Mesendoderm (in vitro differentiated cells): ENCODE measurements at regions not wholly inside any gene's neighbourhood (a gene's known extent, or its start where the extent isn't known, plus 50 kb on each side); places are given as distances from the start of the nearest gene placed in this dataset.

Experiments
- DNase-seq: peaks from one replicate; pipeline ENCODE4 v3.0.0; 2013
- H2AK5ac ChIP-seq: 2 replicates; pipeline ENCODE4 v1.6.1; 2013; ENCODE audit warnings: low read length, inconsistent platforms
- H2BK120ac ChIP-seq: 2 replicates; pipeline ENCODE4 v1.6.1; 2013; ENCODE audit warnings: low read depth, mild to moderate bottlenecking, low read length, moderate library complexity, mixed read lengths
- H2BK15ac ChIP-seq: replicated peaks from 2 replicates; pipeline ENCODE4 v1.6.1; 2013; ENCODE audit warnings: low read depth, mild to moderate bottlenecking, moderate library complexity
- H2BK5ac ChIP-seq: 2 replicates; pipeline ENCODE4 v1.6.1; 2013; ENCODE audit warnings: low read length, inconsistent platforms
- H3K18ac ChIP-seq: 2 replicates; pipeline ENCODE4 v1.6.1; 2013; ENCODE audit warnings: mild to moderate bottlenecking, low read length, mixed read lengths
- H3K23ac ChIP-seq: one replicate; pipeline ENCODE4 v1.6.1; 2013; ENCODE audit warnings: low read length
- H3K27ac ChIP-seq: 2 replicates; pipeline ENCODE4 v1.5.1; 2013; ENCODE audit warnings: low read depth, mild to moderate bottlenecking, inconsistent platforms, low read length, moderate library complexity
- H3K27me3 ChIP-seq: 2 replicates; pipeline ENCODE4 v1.6.1; 2013; ENCODE audit warnings: low read length, control low read depth, mild to moderate bottlenecking, inconsistent platforms; ENCODE audit not compliant: insufficient read depth, poor library complexity
- H3K36me3 ChIP-seq: 2 replicates; pipeline ENCODE4 v1.6.1; 2013; ENCODE audit warnings: low read length, inconsistent platforms; ENCODE audit not compliant: control insufficient read depth, insufficient read depth
- H3K4ac ChIP-seq: one replicate; pipeline ENCODE4 v1.6.1; 2013; ENCODE audit warnings: low read depth, mild to moderate bottlenecking, low read length, moderate library complexity
- H3K4me1 ChIP-seq: 2 replicates; pipeline ENCODE4 v1.6.1; 2013; ENCODE audit warnings: low read depth, low read length, inconsistent platforms; ENCODE audit not compliant: control insufficient read depth
- H3K4me2 ChIP-seq: 2 replicates; pipeline ENCODE4 v1.6.1; 2013; ENCODE audit warnings: low read length
- H3K4me3 ChIP-seq: 2 replicates; pipeline ENCODE4 v1.5.1; 2013; ENCODE audit warnings: mild to moderate bottlenecking, low read length
- H3K56ac ChIP-seq: one replicate; pipeline ENCODE4 v1.6.1; 2013; ENCODE audit warnings: low read length
- H3K79me1 ChIP-seq: 2 replicates; pipeline ENCODE4 v1.6.1; 2013; ENCODE audit warnings: low read length, inconsistent platforms
- H3K79me2 ChIP-seq: 2 replicates; pipeline ENCODE4 v1.6.1; 2013; ENCODE audit warnings: mild to moderate bottlenecking, low read length; ENCODE audit not compliant: control insufficient read depth, insufficient read depth
- H3K9ac ChIP-seq: 2 replicates; pipeline ENCODE4 v1.6.1; 2013; ENCODE audit warnings: low read length, inconsistent platforms
- H4K5ac ChIP-seq: one replicate; pipeline ENCODE4 v1.6.1; 2013; ENCODE audit warnings: low read length
- H4K8ac ChIP-seq: one replicate; pipeline ENCODE4 v1.6.1; 2013; ENCODE audit warnings: low read depth, mild to moderate bottlenecking, control low read depth, low read length, moderate library complexity
- WGBS: extraction: QIAGEN DNeasy Blood & Tissue Kit; methylation state at CpG from one replicate; pipeline ENCODE4 v1.1.7; 2013; ENCODE audit warnings: low lambda C conversion rate, missing lambda C conversion rate; ENCODE audit not compliant: insufficient coverage; ENCODE audit errors: extremely low coverage; 5-methylcytosine and 5-hydroxymethylcytosine counted together

DNA sequence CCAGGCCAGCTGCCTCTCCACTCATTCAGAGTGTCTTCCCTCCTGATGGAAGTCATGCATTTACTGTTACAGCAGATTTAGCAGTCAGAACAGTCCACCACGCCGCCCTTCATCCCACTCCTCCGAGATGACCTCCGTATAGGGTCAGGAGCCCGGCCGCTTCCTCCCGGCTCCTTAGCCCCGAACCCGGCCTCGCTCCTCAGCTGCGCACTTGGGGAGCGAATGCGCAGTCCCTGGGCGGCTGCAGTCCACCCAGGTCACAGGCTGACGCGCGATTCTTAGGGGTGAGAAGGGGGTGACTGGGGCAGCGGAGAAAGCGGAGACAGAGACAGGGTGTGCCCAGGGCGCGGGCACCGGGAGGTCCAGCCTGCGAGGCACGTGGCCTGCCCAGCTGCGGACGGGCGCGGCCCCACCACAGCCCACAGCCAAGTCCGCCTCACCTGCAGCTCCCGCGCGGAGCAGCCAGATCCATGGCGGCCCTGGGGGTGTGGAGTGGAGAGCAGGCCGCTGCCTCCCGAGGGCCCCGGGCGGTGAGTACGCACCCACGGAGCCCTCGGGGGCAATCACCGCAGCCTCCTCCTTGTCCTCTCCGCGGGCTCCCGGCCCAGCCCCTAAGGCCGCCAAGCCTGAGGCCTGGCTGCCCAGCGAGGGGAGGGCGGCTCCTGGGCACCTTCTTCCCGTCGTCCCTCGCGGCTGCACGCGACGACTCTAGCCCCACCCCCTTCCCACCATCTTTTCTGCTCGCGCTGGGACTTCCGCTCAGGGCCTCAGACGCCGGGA lies 286.6 kb downstream of the BRD1 start:
- Histone ChIP-seq H3K36me3 (no peaks in the 10 kb centered on the region), H2BK15ac (no peak overlapping the region), H3K79me1 (no peaks in the 10 kb centered on the region), H4K5ac (no peak overlapping the region), H3K23ac (no peak overlapping the region), H3K18ac (no peak overlapping the region), H3K27ac (no peak overlapping the region), H4K8ac (no peak overlapping the region), H3K4me1 (no peaks in the 10 kb centered on the region), H2BK120ac (no peak overlapping the region), H3K79me2 (no peaks in the 10 kb centered on the region), H2AK5ac (no peak overlapping the region), H3K27me3 (no peaks in the 10 kb centered on the region), H3K4me3 (no peak overlapping the region), H3K56ac (no peak overlapping the region), H3K4ac (no peak overlapping the region), H2BK5ac (no peak overlapping the region), H3K4me2 (no peak overlapping the region), H3K9ac (no peak overlapping the region)
- WGBS: no CpG with 5 or more reads among the region's 59 CpGs
- DNase-seq: no peak

DNA sequence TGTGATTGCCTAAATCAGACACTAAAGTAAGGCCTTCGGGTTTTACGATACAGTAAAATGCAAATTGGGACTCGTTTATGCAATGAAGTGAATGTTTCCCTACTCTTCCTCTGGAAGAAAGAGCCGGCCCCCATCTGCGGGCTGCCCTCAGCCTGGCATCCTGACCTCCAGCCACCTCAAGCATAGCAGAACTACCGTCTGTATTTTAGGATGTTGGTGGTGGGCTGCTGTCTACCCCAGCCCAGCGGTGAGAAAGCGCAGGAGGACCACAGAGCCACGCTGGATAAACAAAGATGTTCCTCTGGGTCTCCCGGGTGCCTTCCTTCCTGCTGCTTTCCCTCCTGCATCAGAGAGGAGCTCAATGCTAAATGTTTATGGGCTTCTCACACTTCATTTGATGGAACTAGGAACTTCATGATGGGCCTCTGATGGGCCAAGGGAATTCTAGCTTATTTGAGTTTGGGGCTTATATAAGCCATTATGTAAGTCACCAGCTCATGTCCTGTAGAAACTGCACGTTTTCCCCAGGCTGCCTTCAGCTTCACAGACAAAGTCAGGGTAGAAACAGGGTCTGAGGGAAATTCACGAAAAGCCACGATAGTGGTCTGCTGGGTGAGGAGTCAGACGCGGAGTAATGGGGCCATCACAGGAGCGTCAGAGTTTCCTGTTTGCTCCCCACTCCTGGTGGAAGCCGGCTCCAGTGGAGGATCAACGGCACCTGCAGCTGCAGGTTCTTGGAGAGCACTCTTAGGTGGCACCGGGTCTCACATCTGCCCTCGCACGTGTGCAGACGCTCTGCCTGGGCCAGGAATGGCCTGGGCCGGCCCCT lies 287.4 kb downstream of the BRD1 start:
- Histone ChIP-seq H3K79me1 (no peaks in the 10 kb centered on the region), H3K27me3 (no peaks in the 10 kb centered on the region), H4K5ac (no peak overlapping the region), H4K8ac (no peak overlapping the region), H3K56ac (no peak overlapping the region), H2BK5ac (no peak overlapping the region), H2BK120ac (no peak overlapping the region), H3K23ac (no peak overlapping the region), H3K9ac (no peak overlapping the region), H2AK5ac (no peak overlapping the region), H3K27ac (no peak overlapping the region), H3K18ac (no peak overlapping the region), H3K4me1 (no peaks in the 10 kb centered on the region), H3K4ac (no peak overlapping the region), H2BK15ac (no peak overlapping the region), H3K4me3 (no peak overlapping the region), H3K79me2 (no peaks in the 10 kb centered on the region), H3K36me3 (no peaks in the 10 kb centered on the region), H3K4me2 (no peak overlapping the region)
- WGBS: no CpG with 5 or more reads among the region's 23 CpGs
- DNase-seq: no peak

DNA sequence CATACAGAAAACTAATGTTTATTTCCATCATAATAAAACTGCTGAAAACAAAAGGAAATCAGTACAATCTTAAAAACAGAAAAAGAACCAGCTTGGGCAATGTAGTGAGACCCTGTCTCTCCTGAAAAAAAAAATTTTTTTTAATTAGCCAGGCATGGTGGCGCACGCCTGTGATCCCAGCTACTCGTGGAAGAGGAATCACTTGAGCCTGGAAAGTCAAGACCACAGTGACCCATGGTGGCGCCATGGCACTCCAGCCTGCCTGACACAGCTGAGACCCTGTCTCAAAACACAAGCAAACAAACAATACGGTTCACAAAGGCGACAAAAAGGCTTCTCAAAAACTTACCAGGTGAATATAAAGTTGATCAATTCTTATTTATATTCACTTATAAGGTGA lies 289.7 kb downstream of the BRD1 start:
- Histone ChIP-seq H4K5ac (no peak overlapping the region), H3K27me3 (no peaks in the 10 kb centered on the region), H3K9ac (no peak overlapping the region), H3K18ac (no peak overlapping the region), H3K4me1 (no peaks in the 10 kb centered on the region), H2BK5ac (no peak overlapping the region), H3K79me2 (no peaks in the 10 kb centered on the region), H2AK5ac (no peak overlapping the region), H3K79me1 (no peaks in the 10 kb centered on the region), H3K27ac (no peak overlapping the region), H3K23ac (no peak overlapping the region), H2BK120ac (no peak overlapping the region), H3K56ac (no peak overlapping the region), H3K4me2 (no peak overlapping the region), H2BK15ac (no peak overlapping the region), H3K36me3 (no peaks in the 10 kb centered on the region), H4K8ac (no peak overlapping the region), H3K4me3 (no peak overlapping the region), H3K4ac (no peak overlapping the region)
- no peak for DNase-seq
- no CpG with 5 or more reads among the region's 6 CpGs for WGBS

DNA sequence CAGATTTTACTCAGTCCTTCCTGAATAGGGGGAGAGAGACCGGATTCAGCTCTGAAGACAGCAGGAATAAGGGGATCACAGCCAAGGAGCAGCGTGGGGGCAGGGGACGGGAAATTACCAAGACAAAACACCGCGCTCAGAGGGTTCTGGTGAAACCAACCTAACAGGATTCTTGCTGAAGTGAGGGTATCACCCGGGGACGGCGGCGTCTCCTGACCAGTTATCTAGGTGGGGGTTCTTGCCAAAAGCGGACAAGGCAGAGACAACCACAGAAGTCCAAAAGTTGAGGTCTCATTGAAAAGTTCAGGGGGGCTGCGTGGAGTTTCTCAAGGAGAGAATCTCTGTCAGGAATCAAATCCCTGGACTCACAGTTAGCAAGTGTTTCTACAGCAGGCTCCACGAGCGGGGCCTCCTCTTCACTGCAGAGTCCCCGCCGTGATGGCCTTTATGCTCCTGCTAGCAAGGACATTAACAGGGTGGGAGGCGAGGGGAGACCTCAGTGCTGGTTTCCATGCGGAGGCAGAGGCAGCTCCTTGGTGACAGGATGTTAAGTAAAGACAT lies 291.0 kb downstream of the BRD1 start:
- peak overlapping the region; percentile 85 for H3K27ac ChIP-seq
- WGBS: no CpG with 5 or more reads among the region's 17 CpGs

DNA sequence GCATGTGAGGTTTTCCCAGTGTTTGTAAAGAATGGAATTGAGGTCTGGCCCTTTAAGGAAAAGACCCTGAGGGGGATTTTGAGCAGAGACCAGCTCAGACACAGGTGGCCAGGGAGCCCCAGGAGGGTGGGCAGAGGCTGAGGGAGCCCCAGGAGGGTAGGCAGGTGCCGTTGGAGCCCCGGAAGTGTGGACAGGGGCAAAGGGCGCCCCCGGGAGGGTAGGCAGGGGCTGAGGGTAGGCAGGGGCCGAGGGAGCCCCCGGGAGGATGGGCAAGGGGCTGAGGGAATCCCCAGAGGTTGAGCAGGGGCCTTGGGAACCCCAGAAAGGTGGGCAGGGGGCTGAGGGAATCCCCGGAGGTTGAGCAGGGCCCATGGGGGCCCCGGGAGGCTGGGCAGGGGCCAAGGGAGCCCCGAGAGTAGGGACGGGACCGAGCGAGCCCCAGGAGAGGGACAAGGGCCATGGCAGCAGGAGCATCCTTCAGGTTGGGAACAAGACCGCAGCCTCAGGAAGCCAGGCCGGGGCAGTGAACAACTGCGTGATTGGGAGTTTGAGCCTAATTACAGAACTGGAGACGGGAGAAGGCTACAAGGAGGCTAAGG lies 292.0 kb downstream of the BRD1 start:
- Histone ChIP-seq H2AK5ac (no peak overlapping the region), H3K9ac (no peak overlapping the region), H2BK120ac (no peak overlapping the region), H3K27me3 (no peaks in the 10 kb centered on the region), H3K27ac (peak overlapping the region; percentile 85), H3K4ac (peak overlapping the region; percentile 81), H3K4me2 (no peak overlapping the region), H3K79me2 (no peaks in the 10 kb centered on the region), H3K56ac (no peak overlapping the region), H3K36me3 (no peaks in the 10 kb centered on the region), H3K18ac (peak overlapping the region; percentile 45), H2BK15ac (peak overlapping the region; percentile 42), H3K23ac (no peak overlapping the region), H4K8ac (no peak overlapping the region), H3K4me1 (no peaks in the 10 kb centered on the region), H3K79me1 (no peaks in the 10 kb centered on the region), H2BK5ac (no peak overlapping the region), H3K4me3 (no peak overlapping the region), H4K5ac (peak overlapping the region; percentile 2)
- WGBS: no CpG with 5 or more reads among the region's 16 CpGs
- DNase-seq: no peak

More for the DNA sequence above, 291.0 kb downstream of the BRD1 start:
- Histone ChIP-seq H3K4me3 (no peak overlapping the region), H3K27me3 (no peaks in the 10 kb centered on the region), H3K79me1 (no peaks in the 10 kb centered on the region), H4K8ac (no peak overlapping the region), H2BK5ac (peak overlapping the region; percentile 52), H3K18ac (peak overlapping the region; percentile 53), H3K4me1 (no peaks in the 10 kb centered on the region), H3K79me2 (no peaks in the 10 kb centered on the region), H3K56ac (peak overlapping the region; percentile 84), H3K23ac (no peak overlapping the region), H3K4me2 (no peak overlapping the region), H3K36me3 (no peaks in the 10 kb centered on the region), H3K9ac (peak overlapping the region; percentile 8), H3K4ac (no peak overlapping the region), H2AK5ac (no peak overlapping the region), H2BK15ac (no peak overlapping the region), H2BK120ac (no peak overlapping the region), H4K5ac (no peak overlapping the region)
- DNase-seq: peak; percentile 87
